ENCODE measurements at regions not wholly inside any gene's neighbourhood (a gene's known extent, or its start where the extent isn't known, plus 50 kb on each side); places are given as distances from the start of the nearest gene placed in this dataset.
"Not testable (repeated sequence)": the region's sequence is repeated elsewhere in the genome, so short reads cannot be mapped to it uniquely, and the experiment has no call there.

DNA sequence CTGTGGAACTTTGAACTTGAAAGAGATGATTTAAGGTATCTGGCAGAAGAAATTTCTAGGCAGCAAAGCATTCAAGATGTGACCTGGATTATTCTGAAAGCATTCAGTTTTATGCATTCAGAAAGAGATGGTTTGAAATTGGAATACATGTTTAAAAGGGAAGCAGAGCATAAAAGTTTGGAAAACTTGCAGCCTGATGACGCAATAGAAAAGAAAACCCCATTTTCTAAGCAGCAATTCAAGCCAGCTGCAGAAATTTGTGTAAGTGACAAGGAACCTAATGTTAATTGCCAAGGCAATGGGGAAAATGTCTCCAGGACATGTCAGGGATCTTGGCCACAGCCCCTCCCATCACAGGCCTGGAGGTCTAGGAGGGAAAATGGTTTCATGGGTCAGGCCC is 354.0 kb downstream of the ZNF326 start:
- no peak for DNase-seq

DNA sequence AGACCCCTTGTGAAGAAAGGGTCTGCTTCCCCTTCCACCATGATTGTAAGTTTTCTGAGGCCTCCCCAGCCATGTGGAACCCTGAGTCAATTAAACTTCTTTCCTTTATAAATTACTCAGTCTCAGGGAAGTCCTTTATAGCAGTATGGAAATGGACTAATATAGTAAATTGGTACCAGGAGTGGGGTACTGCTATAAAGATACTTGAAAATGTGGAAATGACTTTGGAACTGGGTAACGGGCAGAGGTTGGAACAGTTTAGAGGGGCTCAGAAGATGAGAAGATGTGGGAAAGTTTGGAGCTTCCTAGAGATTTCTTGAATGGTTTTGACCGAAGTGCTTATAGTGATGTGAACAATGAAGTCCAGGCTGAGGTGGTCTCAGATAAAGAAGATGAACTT is 353.5 kb downstream of the ZNF326 start:
- not testable (repeated sequence) for DNase-seq

DNA sequence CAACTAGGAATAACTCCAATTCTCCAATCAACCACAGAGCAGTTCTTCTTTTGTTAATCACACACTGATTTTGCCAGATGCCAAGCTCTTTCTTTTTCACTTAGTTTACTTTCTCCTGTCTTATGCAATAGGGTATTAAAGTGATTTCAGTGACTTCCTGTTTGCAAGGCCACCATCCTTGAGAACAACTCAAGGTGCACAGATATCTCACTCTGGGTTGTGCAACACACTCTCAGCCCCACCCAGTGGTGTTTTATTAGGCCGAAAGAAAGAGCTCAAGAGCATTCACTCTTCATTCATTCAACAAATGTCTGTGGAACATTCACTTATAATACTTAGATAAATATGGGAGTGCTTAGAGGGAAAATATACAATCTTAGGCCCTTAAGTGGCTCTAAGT is 352.5 kb downstream of the ZNF326 start:
- no peak for DNase-seq

DNA sequence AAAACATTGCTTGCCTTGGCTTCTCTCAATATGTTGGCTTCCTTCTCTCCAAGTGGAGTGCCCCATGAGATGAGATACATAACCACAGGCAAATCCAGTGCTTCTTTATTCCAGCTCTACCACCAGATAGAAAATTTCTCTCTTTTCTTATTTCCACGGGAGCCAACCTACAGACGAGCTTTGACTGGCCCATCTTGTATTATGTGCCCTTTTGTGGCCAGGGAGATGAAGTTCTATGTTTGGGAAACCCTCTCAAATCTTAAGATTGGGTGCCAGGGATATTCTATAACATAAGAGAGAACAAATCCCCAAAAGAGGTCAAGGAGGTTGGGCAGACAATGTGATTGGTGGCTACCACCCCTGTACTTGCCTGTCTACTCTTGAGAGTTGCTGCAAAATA is 351.8 kb downstream of the ZNF326 start:
- DNase-seq: no peak

DNA sequence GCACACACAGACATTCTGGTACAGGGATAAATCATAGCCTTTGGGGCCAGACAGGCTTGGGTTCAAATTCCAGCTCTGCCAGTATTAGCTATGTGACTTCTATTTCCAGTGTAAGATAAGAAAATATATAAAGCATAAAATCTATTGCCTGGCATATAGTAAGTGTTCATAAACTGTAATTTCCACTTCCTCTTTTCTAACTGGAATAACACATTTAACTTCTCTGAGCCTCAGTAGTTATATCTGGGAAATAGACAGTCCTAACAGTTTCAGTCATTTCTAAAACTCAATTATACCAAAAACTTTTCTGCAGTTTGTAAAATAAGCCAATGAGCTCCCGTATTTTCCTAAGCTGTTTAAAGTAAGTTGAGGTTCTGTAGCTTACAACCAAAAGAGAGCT is 351.4 kb downstream of the ZNF326 start:
- no peak for DNase-seq

DNA sequence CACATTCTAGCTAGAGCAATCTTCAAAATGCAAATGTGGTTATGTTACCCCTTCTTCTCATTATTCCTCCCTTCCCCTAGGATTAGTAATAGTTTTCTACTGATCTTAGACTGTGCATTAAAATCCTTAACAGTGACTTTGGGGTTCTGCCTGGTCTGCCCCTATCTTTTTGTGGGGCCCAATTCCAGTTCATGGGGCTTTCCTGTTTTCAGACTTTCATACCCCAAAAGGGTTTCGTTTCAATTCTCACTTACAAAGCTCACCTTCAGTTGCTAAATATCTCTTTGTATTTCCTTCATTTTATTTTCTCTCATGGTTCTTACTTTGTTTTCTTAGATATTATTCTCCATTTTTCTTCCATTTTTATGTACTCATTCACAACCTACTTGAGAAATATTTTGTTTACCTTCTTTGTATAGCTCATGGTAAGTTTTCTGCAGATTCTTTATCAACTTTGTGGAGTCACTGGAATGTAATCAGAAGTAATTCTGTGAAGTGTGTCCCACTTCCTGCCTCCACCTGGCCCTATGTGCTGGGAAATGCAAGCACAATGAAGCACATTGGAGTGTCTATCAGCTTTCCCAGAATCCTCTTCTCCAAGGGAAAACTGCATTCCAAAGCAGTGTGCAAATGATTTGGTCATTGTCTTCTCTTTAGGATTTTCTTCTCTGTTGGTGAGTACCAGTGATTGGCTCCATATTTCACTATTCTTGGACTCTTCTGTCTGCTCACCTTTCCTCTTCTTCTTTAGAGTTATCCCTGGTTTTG is 350.2 kb downstream of the ZNF326 start:
- DNase-seq: no peak

DNA sequence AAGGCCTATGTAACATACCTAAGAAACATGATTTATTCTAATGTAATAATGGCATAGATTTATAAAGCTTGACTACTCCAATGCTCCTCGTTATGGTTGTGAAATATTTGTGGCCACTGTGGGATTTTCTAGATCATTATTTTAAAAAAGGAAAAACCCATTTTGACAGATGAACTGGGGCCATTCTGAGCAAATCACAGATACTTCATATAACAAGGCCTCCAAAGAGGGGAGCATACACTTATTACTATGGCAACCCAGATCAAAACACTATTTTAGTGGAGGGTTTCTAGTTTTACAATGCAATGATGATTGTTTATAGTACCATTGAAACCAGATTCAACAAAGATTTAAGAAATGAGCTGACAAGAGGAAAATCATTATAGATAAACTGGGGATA is 346.6 kb downstream of the ZNF326 start:
- no peak for DNase-seq

DNA sequence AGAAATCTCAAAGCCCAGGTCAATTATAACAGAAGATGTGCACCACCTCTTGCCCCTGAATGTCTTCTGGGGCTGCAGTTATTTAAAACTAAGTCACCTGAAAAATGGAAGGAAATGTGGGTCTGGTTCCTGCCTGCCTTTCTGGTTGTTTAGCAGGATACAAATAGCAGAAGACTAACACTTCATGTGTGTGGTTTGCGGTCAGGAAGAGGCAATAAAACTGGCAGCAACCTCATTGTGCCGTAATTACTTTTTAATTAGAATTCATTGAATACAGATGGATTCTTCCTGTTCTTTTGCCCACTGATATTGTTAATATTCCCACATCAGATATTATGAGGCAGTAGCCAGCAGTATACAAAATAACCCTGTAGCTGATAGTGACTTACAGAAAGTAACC is 345.7 kb downstream of the ZNF326 start:
- DNase-seq: no peak

DNA sequence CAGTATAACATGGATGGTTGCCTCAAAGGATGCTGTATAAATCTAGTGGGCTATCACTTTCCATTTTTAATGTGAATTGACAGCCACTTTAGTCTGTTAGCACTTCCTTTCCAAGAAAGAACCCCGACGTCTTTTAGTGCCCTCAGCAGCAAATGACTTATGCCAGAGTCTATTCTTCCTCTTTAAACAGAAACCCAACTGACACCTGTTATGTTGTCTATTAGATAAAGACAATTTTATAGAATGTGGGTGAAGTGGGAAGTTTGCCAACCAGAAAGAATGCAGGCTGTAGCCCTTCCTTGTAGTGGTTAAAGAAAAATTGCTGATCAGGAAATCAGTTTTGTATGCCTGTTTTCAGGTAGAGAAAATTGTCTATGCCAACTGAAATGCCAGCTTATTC is 344.9 kb downstream of the ZNF326 start:
- no peak for DNase-seq

DNA sequence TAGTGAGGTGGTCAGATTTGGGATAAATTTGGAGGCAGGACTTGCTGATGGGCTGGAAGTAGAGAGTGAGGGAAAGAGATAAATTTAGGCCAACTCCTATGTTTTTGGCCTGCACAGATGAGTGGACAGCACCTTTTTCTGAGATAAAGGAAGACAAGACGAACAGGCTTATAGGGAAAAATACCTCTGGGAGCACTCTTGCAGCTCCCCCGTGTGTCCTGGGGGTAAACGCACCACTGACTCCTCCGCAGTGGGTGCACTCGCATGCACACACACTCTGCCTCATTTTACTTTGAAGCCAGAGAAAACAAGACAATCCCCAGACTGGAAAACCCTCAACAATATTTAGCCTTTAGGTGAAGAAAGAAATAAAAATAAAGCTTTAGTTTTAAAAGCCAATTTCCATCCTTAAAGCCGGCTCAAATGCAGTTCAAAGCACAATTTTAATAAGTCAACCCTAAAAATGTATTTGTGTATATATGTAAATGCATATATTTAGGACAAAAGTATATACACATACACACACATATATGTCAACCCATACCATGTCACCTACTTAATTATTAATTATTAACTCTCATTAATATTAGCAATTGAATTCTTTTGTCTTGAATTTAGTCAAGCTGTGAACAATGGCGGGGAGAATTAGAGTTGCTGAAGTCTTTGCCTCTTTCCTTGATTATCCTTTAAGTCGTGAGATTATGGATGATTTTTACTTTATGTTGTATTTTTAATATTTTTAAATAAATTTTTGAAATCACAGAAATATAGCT is 341.8 kb downstream of the ZNF326 start:
- DNase-seq: no peak

DNA sequence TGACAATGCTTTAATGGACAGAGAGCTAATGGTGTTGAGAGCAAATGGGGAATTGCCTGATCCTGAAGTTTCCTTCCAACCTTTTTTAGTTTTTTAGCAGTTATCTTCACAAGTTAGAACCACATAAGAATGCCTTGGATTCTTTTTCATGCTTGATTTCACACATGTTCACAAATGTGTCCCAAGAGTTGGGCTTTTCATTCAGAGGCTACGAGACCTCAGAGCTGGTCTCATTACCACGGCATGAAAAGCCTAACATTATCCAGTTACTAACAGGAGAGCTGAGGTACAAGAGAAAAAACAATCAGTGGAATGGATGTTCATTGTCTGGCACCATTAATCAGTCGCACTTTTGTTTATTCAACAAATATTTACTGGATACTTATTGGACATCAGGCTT is 340.6 kb downstream of the ZNF326 start:
- DNase-seq: no peak

DNA sequence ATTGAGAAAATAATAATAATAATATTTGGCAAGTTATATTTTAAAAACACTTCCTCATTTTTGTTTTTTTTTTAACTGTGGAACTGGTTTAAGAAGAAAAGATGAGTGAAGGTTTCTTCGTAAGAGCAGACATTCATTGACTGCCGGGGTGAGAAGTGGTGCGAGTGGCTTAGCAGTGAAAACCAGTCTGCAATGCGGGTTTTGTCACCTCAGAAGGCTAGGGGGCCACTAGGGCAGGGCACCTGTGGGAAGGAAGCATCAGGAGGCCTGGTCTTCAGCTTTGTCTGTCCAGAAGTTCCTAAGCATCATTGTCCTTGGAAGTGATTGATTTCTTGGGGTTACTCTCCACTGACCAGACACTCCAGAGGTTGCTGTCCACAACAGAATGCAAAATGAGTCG is 339.2 kb downstream of the ZNF326 start:
- DNase-seq: no peak

DNA sequence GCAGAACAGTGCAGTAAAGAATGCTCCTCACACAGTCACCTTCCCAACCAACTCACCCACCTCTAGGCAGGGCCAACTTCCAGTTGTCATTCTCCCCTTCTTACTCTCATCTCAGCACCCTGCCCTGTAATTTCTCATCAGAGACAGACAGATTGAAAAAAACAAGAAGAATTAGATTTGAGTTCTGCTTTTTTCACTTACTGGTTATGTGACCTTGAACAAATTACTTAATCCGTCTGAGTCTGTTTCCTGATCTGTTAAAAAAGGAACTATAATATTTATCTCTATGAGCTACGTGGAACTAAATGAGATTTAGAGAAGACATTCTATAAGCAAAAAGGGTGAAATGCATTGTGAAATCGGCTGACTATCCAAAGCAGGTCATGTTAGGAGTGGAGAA is 330.3 kb downstream of the ZNF326 start:
- DNase-seq: peak; percentile 19 to 67 (median 60)

DNA sequence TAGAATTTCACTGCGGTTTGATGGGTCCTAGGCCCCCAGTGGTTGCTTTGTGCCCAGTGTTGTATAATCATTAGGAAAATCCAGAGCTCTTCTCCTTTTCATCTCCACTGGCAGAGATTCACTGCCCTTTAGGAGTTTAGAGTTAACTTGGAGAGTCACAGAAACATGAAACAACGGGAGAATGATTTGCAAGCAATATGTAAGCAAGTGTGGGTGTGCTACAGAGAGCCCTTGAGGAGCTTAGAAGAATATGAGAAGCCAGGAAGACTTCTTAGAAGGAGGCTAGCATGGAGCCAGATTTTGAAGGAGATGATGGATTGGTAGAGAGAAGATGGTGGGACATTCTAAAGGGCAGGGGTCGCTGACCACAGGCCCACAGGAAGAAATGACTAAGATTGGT is 327.3 kb downstream of the ZNF326 start:
- DNase-seq: no peak

DNA sequence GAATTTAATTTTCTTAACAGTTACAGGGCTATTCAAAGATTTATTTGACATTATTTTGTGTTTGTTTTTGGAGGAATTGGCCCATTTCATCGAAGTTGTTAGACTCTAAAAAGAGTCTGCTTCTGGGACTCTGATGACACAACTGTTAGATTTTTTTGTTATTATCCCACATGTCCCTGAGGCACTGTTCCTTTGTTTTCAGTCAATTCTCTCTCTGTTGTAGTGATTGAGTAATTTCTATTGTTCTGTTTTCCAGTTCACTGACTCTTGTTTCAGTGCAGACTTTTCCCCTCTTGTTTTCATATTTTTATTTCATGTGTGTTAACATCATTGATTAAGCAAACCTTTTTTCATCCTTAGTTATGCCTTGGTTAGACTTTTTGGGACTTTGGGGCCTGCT is 325.0 kb downstream of the ZNF326 start:
- DNase-seq: no peak

DNA sequence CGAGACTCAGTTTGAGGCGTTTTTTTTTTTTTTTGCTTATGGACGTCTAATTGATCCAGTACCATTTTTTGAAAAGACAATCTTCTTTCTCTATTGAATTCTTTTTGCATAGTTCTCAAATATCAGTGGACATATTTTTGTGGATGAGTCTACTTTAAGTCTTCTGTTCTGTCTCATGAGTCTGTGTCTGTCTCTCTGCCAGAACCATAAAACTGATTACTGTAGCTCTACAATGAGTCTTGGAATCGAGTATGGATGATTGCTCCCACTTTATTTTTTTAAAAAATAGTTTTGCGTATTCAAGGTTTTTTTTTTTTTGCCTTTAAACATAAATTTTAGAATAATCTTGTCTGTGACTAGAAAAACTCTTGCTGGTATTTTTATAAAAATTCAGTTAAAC is 323.5 kb downstream of the ZNF326 start:
- no peak for DNase-seq

DNA sequence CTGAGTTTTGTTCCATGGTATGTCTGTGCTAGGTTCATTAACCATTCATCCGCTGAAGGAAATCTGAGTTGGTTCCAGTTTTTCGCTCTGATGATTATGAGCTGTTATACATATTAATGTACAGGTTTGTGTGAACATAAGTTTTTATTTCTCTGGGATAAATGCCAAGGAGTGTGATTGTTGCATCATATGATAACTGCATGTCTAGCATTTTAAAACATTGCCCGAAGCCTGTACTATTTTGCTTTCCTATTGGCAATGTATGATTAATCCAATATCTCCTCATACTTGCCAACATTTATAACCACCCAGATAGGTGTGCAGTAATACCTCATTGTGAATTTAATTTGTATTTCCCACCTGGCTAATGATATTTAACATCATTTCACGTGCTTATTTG is 322.7 kb downstream of the ZNF326 start:
- no peak for DNase-seq

DNA sequence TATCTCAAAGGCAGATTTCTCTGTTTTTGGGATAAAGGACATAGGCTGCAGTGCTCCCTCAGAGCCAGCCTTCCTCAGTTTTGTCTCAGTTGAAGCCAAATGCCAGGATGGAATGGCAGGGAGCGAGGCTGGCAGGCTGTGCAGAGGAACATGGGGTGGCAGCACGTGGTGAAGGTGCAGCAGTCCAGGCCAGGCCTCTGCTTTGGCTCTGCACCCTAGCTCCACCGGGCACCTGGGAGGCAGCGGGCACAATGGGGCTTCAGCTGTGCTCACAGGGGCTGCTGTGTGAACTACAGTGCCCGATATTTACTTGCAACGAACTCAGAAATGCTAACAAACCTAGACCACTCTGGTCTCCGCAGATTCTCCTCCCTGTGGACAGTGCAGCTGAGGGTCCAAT is 319.6 kb downstream of the ZNF326 start:
- DNase-seq: no peak

DNA sequence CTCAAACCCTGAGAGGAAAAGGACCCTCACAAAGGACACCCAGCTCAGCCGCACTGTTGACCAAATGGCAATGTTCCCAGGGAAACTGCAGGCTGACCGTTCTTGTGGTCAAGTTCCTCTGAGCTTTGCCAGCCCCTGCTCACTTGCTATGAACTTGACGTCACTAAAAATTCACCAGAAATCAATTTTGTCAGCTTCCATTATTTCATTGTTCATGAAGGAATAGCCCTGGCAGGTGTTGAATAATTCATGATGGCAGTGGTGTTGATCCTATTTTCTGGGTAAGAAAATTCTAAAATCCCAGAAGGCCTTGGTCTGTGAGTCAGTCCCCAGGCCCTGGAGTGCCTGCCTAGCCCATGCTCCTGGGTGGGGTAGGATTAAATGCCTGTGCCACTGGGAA is 318.9 kb downstream of the ZNF326 start:
- DNase-seq: no peak

DNA sequence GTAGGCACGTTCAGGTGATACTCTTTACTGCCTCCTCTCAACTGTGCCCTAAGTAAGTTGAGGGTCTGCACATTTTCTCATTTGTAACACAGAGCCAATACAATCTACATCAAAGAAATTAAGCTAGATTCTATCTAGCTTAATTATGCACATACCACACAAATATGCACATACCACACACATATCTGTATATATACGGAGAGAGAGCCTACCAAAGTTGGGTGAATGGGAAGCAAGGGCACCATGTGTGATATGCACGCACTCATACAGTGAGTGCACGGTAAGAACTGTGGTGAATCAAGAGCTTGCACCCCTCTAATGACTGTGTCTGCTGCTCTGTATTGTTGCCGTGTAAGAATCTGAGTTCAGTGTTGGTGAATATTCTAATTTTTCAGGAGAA is 314.9 kb downstream of the ZNF326 start:
- DNase-seq: no peak

DNA sequence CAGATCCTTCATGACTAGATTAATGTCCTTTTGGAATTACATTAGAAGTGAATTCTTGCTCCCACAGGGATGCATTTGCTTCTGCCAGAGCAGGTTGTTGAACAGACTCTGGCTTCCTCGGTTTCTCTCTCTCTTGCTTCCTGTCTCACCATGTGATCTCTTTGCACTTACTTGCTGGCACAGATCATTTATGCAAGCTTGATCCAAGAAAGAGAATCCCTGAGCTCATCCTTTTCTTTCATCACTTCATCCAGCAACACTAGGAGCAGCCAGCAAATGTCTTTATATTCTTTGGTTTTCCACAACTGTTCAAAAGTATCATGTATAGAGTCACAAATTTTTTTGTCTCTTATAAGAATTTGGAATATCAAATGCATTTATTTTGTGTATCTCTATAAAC is 313.5 kb downstream of the ZNF326 start:
- DNase-seq: no peak

DNA sequence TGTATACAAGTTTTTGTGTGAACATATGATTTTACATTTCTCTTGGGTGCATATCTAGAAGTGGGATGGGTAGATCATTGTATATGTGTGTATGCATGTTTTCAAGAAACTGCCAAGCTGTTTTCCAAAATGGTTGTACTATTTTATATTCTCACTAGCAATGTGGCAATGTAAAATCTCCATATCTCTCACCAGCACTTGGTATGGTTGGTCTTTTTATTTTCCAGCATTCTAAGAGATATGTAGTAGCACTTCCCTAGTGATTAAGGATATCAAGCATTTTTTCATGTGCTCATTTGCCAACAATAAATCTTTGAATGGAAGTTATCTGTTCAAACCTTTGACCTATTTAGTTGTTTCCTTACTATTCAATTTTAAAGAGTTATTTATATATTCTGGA is 310.7 kb downstream of the ZNF326 start:
- DNase-seq: no peak

DNA sequence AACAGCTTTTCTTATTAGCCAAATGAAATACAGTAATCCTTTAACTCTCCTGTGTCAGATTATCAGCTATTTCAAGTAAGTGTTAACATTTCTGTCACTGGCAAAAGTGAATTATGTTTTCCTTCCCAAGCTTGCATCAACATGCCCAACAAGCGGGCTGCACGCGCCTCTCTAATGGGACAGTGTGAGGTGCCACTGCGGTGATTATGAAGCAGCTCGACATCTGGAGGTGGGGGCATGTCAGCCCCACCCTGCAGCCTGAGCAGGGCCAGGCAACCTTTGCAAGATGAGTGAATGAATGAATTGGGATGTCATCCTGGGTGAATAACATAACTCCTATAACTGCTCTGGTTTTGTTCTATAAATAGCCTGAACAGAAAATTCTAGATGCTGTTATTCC is 301.4 kb downstream of the ZNF326 start:
- no peak for DNase-seq

DNA sequence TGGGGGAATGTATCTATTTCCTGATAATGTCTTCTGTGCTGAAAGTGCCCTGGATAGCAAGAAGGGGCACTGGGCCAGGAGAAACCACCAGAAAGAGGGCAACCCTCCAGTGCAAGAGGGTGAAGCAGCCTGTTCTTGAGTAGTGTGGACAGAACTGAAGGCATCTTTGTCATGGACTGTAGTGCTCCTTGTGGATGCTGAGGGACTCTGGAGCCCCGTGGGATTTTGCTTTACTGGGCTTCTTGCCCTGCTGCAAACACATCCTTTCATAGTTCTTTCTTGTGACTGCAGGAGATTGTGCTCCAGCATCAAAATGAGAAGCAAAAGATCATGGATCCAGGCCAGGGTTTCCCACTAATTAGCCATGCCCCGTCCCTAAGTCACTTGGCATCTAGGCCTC is 300.6 kb downstream of the ZNF326 start:
- no peak for DNase-seq

All from suppressor macrophage treated with lipopolysaccharide for 1 hour (primary cell).